Suprapubic skin (tissue), 3 donors: ENCODE measurements at regions not wholly inside any gene's neighbourhood (a gene's known extent, or its start where the extent isn't known, plus 50 kb on each side); places are given as distances from the start of the nearest gene placed in this dataset.

Experiments used
- POLR2AphosphoS5 ChIP-seq, 3 donors: sonication (generic); formaldehyde crosslinking; IDR thresholded peaks; one replicate each; pipeline ENCODE4 v1.6.1; 2017; ENCODE audit warnings: antibody characterized with exemption in 3 of 3
- TF ChIP-seq, protein P1 (sequence below), 2 donors: fragments of 200-600 bp in 1 of 2; fragments of 450-650 bp in 1 of 2; sonication (generic) in 1 of 2; IDR thresholded peaks; one replicate each; pipeline ENCODE4 v1.5.1; 2016 to 2019; ENCODE audit warnings: antibody characterized with exemption in 2 of 2, mild to moderate bottlenecking in 1 of 2, moderate library complexity in 1 of 2

DNA sequence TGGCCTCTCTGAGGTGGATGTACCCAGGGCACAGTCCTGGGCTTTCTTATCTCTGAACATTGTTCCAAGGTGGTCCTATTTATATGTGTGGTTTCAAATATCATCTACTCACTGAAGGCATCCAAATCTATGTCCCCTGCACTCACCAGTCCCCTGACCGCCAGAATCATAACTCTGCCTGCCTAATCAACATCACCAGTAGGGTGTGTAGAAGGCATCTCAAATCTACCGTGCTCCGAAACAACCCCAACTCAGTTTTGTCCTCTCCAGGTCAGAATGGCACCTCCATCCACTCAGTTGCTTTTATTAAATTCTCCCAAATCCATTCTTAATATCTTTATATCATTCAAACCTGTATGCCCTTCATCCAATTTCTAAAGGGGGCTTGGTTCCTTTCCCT, 536.3 kb downstream of the GRIN2A start:
- TF ChIP-seq POLR2AphosphoS5 (IDR thresholded peaks at IDR 0.05) = no peak
- TF ChIP-seq, protein P1, sequence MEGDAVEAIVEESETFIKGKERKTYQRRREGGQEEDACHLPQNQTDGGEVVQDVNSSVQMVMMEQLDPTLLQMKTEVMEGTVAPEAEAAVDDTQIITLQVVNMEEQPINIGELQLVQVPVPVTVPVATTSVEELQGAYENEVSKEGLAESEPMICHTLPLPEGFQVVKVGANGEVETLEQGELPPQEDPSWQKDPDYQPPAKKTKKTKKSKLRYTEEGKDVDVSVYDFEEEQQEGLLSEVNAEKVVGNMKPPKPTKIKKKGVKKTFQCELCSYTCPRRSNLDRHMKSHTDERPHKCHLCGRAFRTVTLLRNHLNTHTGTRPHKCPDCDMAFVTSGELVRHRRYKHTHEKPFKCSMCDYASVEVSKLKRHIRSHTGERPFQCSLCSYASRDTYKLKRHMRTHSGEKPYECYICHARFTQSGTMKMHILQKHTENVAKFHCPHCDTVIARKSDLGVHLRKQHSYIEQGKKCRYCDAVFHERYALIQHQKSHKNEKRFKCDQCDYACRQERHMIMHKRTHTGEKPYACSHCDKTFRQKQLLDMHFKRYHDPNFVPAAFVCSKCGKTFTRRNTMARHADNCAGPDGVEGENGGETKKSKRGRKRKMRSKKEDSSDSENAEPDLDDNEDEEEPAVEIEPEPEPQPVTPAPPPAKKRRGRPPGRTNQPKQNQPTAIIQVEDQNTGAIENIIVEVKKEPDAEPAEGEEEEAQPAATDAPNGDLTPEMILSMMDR (IDR thresholded peaks at IDR 0.05) = no peak
